Liver (tissue), 8 donors: ENCODE measurements at regions not wholly inside any gene's neighbourhood (a gene's known extent, or its start where the extent isn't known, plus 50 kb on each side); places are given as distances from the start of the nearest gene placed in this dataset.
A peak's percentile ranks its signal among the peaks of the same experiment; 100 is the strongest.

ENCODE experiments used
- DNase-seq: peaks from one replicate; pipeline ENCODE4 v3.0.0-alpha.2; 2017; ENCODE audit warnings: low spot score
- H3K27ac ChIP-seq, 2 donors: one replicate each; pipeline ENCODE4 v1.7.0; 2013; ENCODE audit warnings: inconsistent platforms in 2 of 2, low read length in 2 of 2, control low read depth in 1 of 2, low read depth in 1 of 2, mild to moderate bottlenecking in 1 of 2
- H3K27me3 ChIP-seq, 4 donors: one replicate each; pipeline versions ENCODE4 v1.6.1 to v1.7.0; 2013; ENCODE audit warnings: low read length in 3 of 4, inconsistent platforms in 1 of 4, mild to moderate bottlenecking in 1 of 4, moderate library complexity in 1 of 4; ENCODE audit not compliant: control insufficient read depth in 4 of 4, insufficient read depth in 4 of 4
- H3K36me3 ChIP-seq, 4 donors: one replicate each; pipeline versions ENCODE4 v1.6.1 to v1.7.0; 2013; ENCODE audit warnings: low read length in 3 of 4, mild to moderate bottlenecking in 3 of 4, low read depth in 1 of 4, moderate library complexity in 1 of 4; ENCODE audit not compliant: control insufficient read depth in 4 of 4, insufficient read depth in 3 of 4
- H3K4me1 ChIP-seq, 4 donors: one replicate each; pipeline versions ENCODE4 v1.6.1 to v1.7.0; 2013; ENCODE audit warnings: low read length in 3 of 4, mild to moderate bottlenecking in 3 of 4, moderate library complexity in 1 of 4; ENCODE audit not compliant: control insufficient read depth in 4 of 4, insufficient read depth in 4 of 4
- H3K4me3 ChIP-seq, 3 donors: one replicate each; pipeline versions ENCODE4 v1.6.1 to v1.7.0; 2013; ENCODE audit warnings: low read length in 3 of 3, control low read depth in 1 of 3, low read depth in 1 of 3, mild to moderate bottlenecking in 1 of 3
- H3K9ac ChIP-seq, 2 donors: one replicate each; pipeline ENCODE4 v1.7.0; 2013; ENCODE audit warnings: low read length in 2 of 2, mild to moderate bottlenecking in 2 of 2, moderate library complexity in 2 of 2, control low read depth in 1 of 2, low read depth in 1 of 2
- H3K9me3 ChIP-seq, 4 donors: one replicate each; pipeline versions ENCODE4 v1.6.1 to v1.7.0; 2013; ENCODE audit warnings: low read length in 3 of 4; ENCODE audit not compliant: control insufficient read depth in 4 of 4
- CTCF ChIP-seq: fragments of 150-350 bp; IDR thresholded peaks from 2 replicates; pipeline ENCODE4 v1.5.1; 2017; ENCODE audit warnings: improper control_type of control experiment, low read depth, low read length; ENCODE audit not compliant: missing input control
- EGR1 ChIP-seq, 2 donors: IDR thresholded peaks; 2 replicates each; pipeline ENCODE4 v1.6.1; 2016 to 2018; ENCODE audit warnings: antibody characterized with exemption in 2 of 2, low read depth in 2 of 2
- FOXA1 ChIP-seq: IDR thresholded peaks from 2 replicates; pipeline ENCODE4 v1.6.1; 2016; ENCODE audit warnings: antibody characterized with exemption
- FOXA2 ChIP-seq: IDR thresholded peaks from 2 replicates; pipeline ENCODE4 v1.6.1; 2016; ENCODE audit warnings: antibody characterized with exemption
- GABPA ChIP-seq, 2 donors: IDR thresholded peaks in 1 of 2; conservative IDR thresholded peaks in 1 of 2; 2 replicates each; pipeline ENCODE4 v1.6.1; 2016; ENCODE audit warnings: antibody characterized with exemption in 2 of 2, mild to moderate bottlenecking in 1 of 2, moderate library complexity in 1 of 2
- HNF4A ChIP-seq, 2 donors: conservative IDR thresholded peaks; 2 replicates each; pipeline ENCODE4 v1.6.1; 2016; ENCODE audit warnings: antibody characterized with exemption in 2 of 2, mild to moderate bottlenecking in 2 of 2
- HNF4G ChIP-seq: IDR thresholded peaks from 2 replicates; pipeline ENCODE4 v1.6.1; 2016; ENCODE audit warnings: antibody characterized with exemption
- JUND ChIP-seq, 2 donors: IDR thresholded peaks; 2 replicates each; pipeline ENCODE4 v1.6.1; 2016; ENCODE audit warnings: antibody characterized with exemption in 2 of 2
- MAX ChIP-seq: IDR thresholded peaks from 2 replicates; pipeline ENCODE4 v1.6.1; 2016; ENCODE audit warnings: antibody characterized with exemption
- NR2F2 ChIP-seq: IDR thresholded peaks from 2 replicates; pipeline ENCODE4 v1.6.1; 2016; ENCODE audit warnings: antibody characterized with exemption
- RAD21 ChIP-seq, 2 donors: IDR thresholded peaks; 2 replicates each; pipeline ENCODE4 v1.6.1; 2016; ENCODE audit warnings: antibody characterized with exemption in 2 of 2, mild to moderate bottlenecking in 2 of 2
- RXRA ChIP-seq, 2 donors: IDR thresholded peaks; 2 replicates each; pipeline ENCODE4 v1.6.1; 2017 to 2018; ENCODE audit warnings: antibody characterized with exemption in 2 of 2, mild to moderate bottlenecking in 1 of 2
- SP1 ChIP-seq: IDR thresholded peaks from 2 replicates; pipeline ENCODE4 v1.6.1; 2018; ENCODE audit warnings: antibody characterized with exemption, mild to moderate bottlenecking
- TAF1 ChIP-seq: conservative IDR thresholded peaks from 2 replicates; pipeline ENCODE4 v1.6.1; 2016; ENCODE audit warnings: antibody characterized with exemption, mild to moderate bottlenecking
- YY1 ChIP-seq: IDR thresholded peaks from 2 replicates; pipeline ENCODE4 v1.6.1; 2016; ENCODE audit warnings: antibody characterized with exemption, mild to moderate bottlenecking
- whole genome bisulfite sequencing: extraction: QIAGEN DNeasy Blood & Tissue Kit; methylation state at CpG from one replicate; pipeline ENCODE4 v1.1.7; 2013; 5-methylcytosine and 5-hydroxymethylcytosine counted together
- TF ChIP-seq, protein P1 (sequence below): IDR thresholded peaks from 2 replicates; pipeline ENCODE4 v1.6.1; 2016; ENCODE audit warnings: antibody characterized with exemption
- TF ChIP-seq, protein P2 (sequence below): IDR thresholded peaks from 2 replicates; pipeline ENCODE4 v1.6.1; 2016; ENCODE audit warnings: antibody characterized with exemption, mild to moderate bottlenecking
- TF ChIP-seq, protein P3 (sequence below): IDR thresholded peaks from 2 replicates; pipeline ENCODE4 v1.6.1; 2016; ENCODE audit warnings: antibody characterized with exemption
- donor health status: healthy.
- donor health status: healthy.
- donor health status: healthy.
- donor health status: healthy.
- donor health status: healthy.

DNA sequence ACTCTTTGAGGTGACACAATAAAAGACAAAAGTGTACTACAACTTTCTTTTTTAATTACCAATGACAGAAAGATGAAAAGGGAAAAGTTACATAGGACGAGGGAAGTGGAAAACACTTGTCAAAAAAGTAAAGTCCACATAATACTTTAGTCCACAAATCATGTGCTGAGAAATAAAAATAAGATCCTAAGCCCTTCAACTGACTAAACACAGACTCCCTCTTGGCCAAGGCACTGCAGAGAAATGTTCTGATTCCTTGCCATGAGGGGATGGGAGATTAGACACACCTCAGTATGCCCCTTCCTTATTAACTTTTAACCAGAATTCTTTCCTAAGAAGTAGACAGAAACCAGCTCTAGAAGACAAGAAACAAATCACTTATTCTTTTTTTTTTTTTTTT lies 59.5 kb upstream of the TGFBR2 start:
- Histone ChIP-seq H3K27me3 (no peaks in the 10 kb centered on the region), H3K4me1 (peaks cover 0 to 2% (median 0%) of the 10 kb centered on the region in 4 donors), H3K9ac (no peak overlapping the region), H3K27ac (no peak overlapping the region), H3K36me3 (no peaks in the 10 kb centered on the region), H3K4me3 (no peak overlapping the region), H3K9me3 (no peaks in the 10 kb centered on the region)
- DNase-seq = no peak
- TF ChIP-seq NR2F2 = no peak
- 93% methylated on average over 1 of the region's 1 CpG for WGBS

DNA sequence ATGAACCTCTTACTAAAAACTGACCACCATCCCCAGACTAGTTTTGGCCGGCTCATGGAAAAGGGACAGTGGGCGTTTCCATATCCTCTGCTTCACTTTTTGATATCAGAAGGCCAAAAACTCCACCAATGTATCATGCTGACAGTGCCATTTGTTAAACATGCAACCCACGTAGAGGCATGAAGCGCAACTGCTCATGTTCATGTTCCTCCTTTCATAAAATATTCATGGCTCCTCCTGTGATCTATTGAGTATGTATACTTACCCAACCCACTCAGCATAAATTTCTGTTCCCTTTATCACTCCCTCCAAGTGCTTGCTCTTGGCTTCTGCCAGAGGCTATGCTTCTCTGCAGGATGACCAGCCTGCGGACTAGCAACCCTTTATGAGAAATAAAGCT lies 58.7 kb upstream of the TGFBR2 start:
- Histone ChIP-seq H3K4me1 (peaks cover 0 to 2% (median 0%) of the 10 kb centered on the region in 4 donors), H3K4me3 (no peak overlapping the region), H3K9ac (no peak overlapping the region), H3K27me3 (no peaks in the 10 kb centered on the region), H3K36me3 (no peaks in the 10 kb centered on the region), H3K9me3 (no peaks in the 10 kb centered on the region), H3K27ac (no peak overlapping the region)
- TF ChIP-seq HNF4A (conservative IDR thresholded peaks at IDR 0.05) = no peak
- no peak for TF ChIP-seq YY1
- TF ChIP-seq FOXA1 = no peak
- no peak for TF ChIP-seq SP1
- no peak for TF ChIP-seq RXRA (IDR thresholded peaks at IDR 0.05)
- no peak for DNase-seq
- 95% methylated on average over 5 of the region's 5 CpGs for WGBS

DNA sequence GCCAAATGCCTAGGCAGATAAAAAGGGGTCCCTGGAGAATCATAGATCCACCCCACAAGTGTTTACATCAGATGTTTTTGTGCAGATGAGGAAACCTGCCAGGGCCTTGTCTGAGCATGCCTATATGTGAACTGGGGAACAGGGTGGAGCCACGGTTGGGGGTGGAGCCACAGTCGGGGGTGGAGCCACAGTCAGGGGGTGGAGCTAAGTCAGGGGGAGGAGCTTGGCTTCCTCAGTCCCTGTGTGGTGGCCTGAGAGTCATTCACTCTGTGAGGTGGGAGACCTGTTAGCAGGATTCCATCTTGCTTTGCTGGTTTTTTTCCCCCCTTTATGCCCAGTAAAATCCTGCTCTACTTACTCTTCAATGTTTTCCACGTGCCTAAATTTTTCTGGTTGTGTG lies 57.8 kb upstream of the TGFBR2 start:
- 52% methylated on average over 3 of the region's 3 CpGs for WGBS
- Histone ChIP-seq H3K36me3 (no peaks in the 10 kb centered on the region), H3K4me1 (peaks cover 0 to 2% (median 0%) of the 10 kb centered on the region in 4 donors), H3K27me3 (no peaks in the 10 kb centered on the region), H3K9ac (no peak overlapping the region), H3K27ac (no peak overlapping the region), H3K4me3 (no peak overlapping the region), H3K9me3 (no peaks in the 10 kb centered on the region)
- DNase-seq = peak; percentile 39
- TF ChIP-seq RXRA (IDR thresholded peaks at IDR 0.05) = no peak
- TF ChIP-seq RAD21 (IDR thresholded peaks at IDR 0.05) = no peak
- TF ChIP-seq, protein P1, sequence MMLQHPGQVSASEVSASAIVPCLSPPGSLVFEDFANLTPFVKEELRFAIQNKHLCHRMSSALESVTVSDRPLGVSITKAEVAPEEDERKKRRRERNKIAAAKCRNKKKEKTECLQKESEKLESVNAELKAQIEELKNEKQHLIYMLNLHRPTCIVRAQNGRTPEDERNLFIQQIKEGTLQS = no peak
- no peak for TF ChIP-seq TAF1
- TF ChIP-seq FOXA1 = no peak
- no peak for TF ChIP-seq FOXA2
- no peak for TF ChIP-seq MAX
- TF ChIP-seq EGR1 (IDR thresholded peaks at IDR 0.05; ENCODE audit: low read depth in 2 of 2) = no peak
- TF ChIP-seq HNF4A (conservative IDR thresholded peaks at IDR 0.05) = no peak
- TF ChIP-seq, protein P2, sequence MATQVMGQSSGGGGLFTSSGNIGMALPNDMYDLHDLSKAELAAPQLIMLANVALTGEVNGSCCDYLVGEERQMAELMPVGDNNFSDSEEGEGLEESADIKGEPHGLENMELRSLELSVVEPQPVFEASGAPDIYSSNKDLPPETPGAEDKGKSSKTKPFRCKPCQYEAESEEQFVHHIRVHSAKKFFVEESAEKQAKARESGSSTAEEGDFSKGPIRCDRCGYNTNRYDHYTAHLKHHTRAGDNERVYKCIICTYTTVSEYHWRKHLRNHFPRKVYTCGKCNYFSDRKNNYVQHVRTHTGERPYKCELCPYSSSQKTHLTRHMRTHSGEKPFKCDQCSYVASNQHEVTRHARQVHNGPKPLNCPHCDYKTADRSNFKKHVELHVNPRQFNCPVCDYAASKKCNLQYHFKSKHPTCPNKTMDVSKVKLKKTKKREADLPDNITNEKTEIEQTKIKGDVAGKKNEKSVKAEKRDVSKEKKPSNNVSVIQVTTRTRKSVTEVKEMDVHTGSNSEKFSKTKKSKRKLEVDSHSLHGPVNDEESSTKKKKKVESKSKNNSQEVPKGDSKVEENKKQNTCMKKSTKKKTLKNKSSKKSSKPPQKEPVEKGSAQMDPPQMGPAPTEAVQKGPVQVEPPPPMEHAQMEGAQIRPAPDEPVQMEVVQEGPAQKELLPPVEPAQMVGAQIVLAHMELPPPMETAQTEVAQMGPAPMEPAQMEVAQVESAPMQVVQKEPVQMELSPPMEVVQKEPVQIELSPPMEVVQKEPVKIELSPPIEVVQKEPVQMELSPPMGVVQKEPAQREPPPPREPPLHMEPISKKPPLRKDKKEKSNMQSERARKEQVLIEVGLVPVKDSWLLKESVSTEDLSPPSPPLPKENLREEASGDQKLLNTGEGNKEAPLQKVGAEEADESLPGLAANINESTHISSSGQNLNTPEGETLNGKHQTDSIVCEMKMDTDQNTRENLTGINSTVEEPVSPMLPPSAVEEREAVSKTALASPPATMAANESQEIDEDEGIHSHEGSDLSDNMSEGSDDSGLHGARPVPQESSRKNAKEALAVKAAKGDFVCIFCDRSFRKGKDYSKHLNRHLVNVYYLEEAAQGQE = no peak
- TF ChIP-seq NR2F2 = no peak
- no peak for TF ChIP-seq SP1
- TF ChIP-seq JUND (IDR thresholded peaks at IDR 0.05) = no peak
- TF ChIP-seq, protein P3, sequence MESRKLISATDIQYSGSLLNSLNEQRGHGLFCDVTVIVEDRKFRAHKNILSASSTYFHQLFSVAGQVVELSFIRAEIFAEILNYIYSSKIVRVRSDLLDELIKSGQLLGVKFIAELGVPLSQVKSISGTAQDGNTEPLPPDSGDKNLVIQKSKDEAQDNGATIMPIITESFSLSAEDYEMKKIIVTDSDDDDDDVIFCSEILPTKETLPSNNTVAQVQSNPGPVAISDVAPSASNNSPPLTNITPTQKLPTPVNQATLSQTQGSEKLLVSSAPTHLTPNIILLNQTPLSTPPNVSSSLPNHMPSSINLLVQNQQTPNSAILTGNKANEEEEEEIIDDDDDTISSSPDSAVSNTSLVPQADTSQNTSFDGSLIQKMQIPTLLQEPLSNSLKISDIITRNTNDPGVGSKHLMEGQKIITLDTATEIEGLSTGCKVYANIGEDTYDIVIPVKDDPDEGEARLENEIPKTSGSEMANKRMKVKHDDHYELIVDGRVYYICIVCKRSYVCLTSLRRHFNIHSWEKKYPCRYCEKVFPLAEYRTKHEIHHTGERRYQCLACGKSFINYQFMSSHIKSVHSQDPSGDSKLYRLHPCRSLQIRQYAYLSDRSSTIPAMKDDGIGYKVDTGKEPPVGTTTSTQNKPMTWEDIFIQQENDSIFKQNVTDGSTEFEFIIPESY = no peak
- no peak for TF ChIP-seq YY1
- TF ChIP-seq HNF4G = no peak
- TF ChIP-seq GABPA (IDR thresholded peaks at IDR 0.05 in 1 of 2, conservative IDR thresholded peaks at IDR 0.05 in 1 of 2) = no peak
- TF ChIP-seq CTCF = no peak
